Mesenchymal stem cell (in vitro differentiated cells and primary cell): ENCODE measurements at regions not wholly inside any gene's neighbourhood (a gene's known extent, or its start where the extent isn't known, plus 50 kb on each side); places are given as distances from the start of the nearest gene placed in this dataset.

Source experiments
- DNase-seq: peaks from one replicate; pipeline ENCODE4 v3.0.0-alpha.2; 2013
- H2AFZ ChIP-seq: one replicate; pipeline ENCODE4 v1.6.1; 2013; ENCODE audit warnings: low read depth, mild to moderate bottlenecking, control low read depth, inconsistent platforms, low read length, moderate library complexity
- H2AK5ac ChIP-seq: 2 replicates; pipeline ENCODE4 v1.6.1; 2013; ENCODE audit warnings: low read length, moderate library complexity, mild to moderate bottlenecking, inconsistent platforms; ENCODE audit not compliant: severe bottlenecking
- H2BK120ac ChIP-seq: one replicate; pipeline ENCODE4 v1.6.1; 2013; ENCODE audit warnings: low read depth, mild to moderate bottlenecking, inconsistent platforms, low read length, moderate library complexity
- H2BK12ac ChIP-seq, 2 experiments: one replicate each; pipeline ENCODE4 v1.6.1; 2013; ENCODE audit warnings: inconsistent platforms in 2 of 2, low read length in 2 of 2, mild to moderate bottlenecking in 2 of 2, moderate library complexity in 2 of 2, control low read depth in 1 of 2
- H2BK15ac ChIP-seq: one replicate; pipeline ENCODE4 v1.6.1; 2013; ENCODE audit warnings: mild to moderate bottlenecking, low read depth, inconsistent platforms; ENCODE audit not compliant: poor library complexity, severe bottlenecking
- H2BK5ac ChIP-seq: 2 replicates; pipeline ENCODE4 v1.6.1; 2013; ENCODE audit warnings: low read depth, mild to moderate bottlenecking, low read length, control low read depth, inconsistent platforms; ENCODE audit not compliant: poor library complexity, severe bottlenecking
- H3K14ac ChIP-seq, 2 experiments: one replicate each; pipeline ENCODE4 v1.6.1; 2013; ENCODE audit warnings: inconsistent platforms in 2 of 2, low read length in 2 of 2, control low read depth in 1 of 2, mild to moderate bottlenecking in 1 of 2, moderate library complexity in 1 of 2
- H3K18ac ChIP-seq, 2 experiments: one replicate each; pipeline ENCODE4 v1.6.1; 2013; ENCODE audit warnings: inconsistent platforms in 2 of 2, low read length in 2 of 2, control low read depth in 1 of 2, low read depth in 1 of 2, mild to moderate bottlenecking in 1 of 2
- H3K23ac ChIP-seq, 2 experiments: one replicate each; pipeline ENCODE4 v1.6.1; 2013; ENCODE audit warnings: inconsistent platforms in 2 of 2, low read length in 2 of 2, mild to moderate bottlenecking in 2 of 2, moderate library complexity in 2 of 2, control low read depth in 1 of 2
- H3K27ac ChIP-seq: 2 replicates; pipeline ENCODE4 v1.5.1; 2013; ENCODE audit warnings: mild to moderate bottlenecking, moderate library complexity, low read length, control low read depth, inconsistent platforms; ENCODE audit not compliant: poor library complexity, severe bottlenecking
- H3K27me3 ChIP-seq, 2 experiments: 2 replicates each; pipeline versions ENCODE4 v1.6.1 to v1.7.0; 2013; ENCODE audit warnings: low read length in 2 of 2, mild to moderate bottlenecking in 2 of 2, moderate library complexity in 2 of 2, control low read depth in 1 of 2, inconsistent platforms in 1 of 2; ENCODE audit not compliant: control insufficient read depth in 1 of 2, insufficient read depth in 1 of 2
- H3K36me3 ChIP-seq, 2 experiments: 2 replicates each; pipeline versions ENCODE4 v1.6.1 to v1.7.0; 2013; ENCODE audit warnings: low read length in 2 of 2, control low read depth in 1 of 2, inconsistent platforms in 1 of 2, low read depth in 1 of 2, mild to moderate bottlenecking in 1 of 2; ENCODE audit not compliant: insufficient read depth in 2 of 2, control insufficient read depth in 1 of 2
- H3K4ac ChIP-seq, 2 experiments: one replicate each; pipeline ENCODE4 v1.6.1; 2013; ENCODE audit warnings: inconsistent platforms in 2 of 2, low read length in 2 of 2, mild to moderate bottlenecking in 2 of 2, moderate library complexity in 2 of 2, control low read depth in 1 of 2, low read depth in 1 of 2
- H3K4me1 ChIP-seq: 2 replicates; pipeline ENCODE4 v1.6.1; 2013; ENCODE audit warnings: low read depth, low read length, control low read depth; ENCODE audit not compliant: control insufficient read depth, insufficient read depth
- H3K4me2 ChIP-seq: 2 replicates; pipeline ENCODE4 v1.6.1; 2013; ENCODE audit warnings: low read length, mild to moderate bottlenecking, inconsistent platforms; ENCODE audit not compliant: poor library complexity, severe bottlenecking
- H3K4me3 ChIP-seq, 2 experiments: 2 replicates each; pipeline versions ENCODE4 v1.5.1 to v1.7.0; 2013; ENCODE audit warnings: low read length in 2 of 2, mild to moderate bottlenecking in 2 of 2, control low read depth in 1 of 2, low read depth in 1 of 2; ENCODE audit not compliant: insufficient read depth in 1 of 2
- H3K79me1 ChIP-seq: replicated peaks from 2 replicates; pipeline ENCODE4 v1.6.1; 2013; ENCODE audit warnings: mild to moderate bottlenecking, control low read depth, low read length, inconsistent platforms; ENCODE audit not compliant: poor library complexity, severe bottlenecking
- H3K9ac ChIP-seq: 2 replicates; pipeline ENCODE4 v1.7.0; 2013; ENCODE audit warnings: mild to moderate bottlenecking, low read length, moderate library complexity
- H3K9me3 ChIP-seq: 2 replicates; pipeline ENCODE4 v1.7.0; 2013; ENCODE audit warnings: mild to moderate bottlenecking, low read length; ENCODE audit not compliant: control insufficient read depth
- H4K8ac ChIP-seq: one replicate; pipeline ENCODE4 v1.6.1; 2013; ENCODE audit warnings: inconsistent platforms, mild to moderate bottlenecking, low read length, moderate library complexity
- H4K91ac ChIP-seq: one replicate; pipeline ENCODE4 v1.6.1; 2013; ENCODE audit warnings: mild to moderate bottlenecking, low read length, inconsistent platforms
- WGBS: methylation state at CpG from one replicate; pipeline ENCODE4 v1.1.7; 2013; ENCODE audit warnings: mixed read lengths; 5-methylcytosine and 5-hydroxymethylcytosine counted together

- H4K91ac ChIP-seq = no peak overlapping the region
- no peak overlapping the region for H3K23ac ChIP-seq
- no peak overlapping the region for H3K4ac ChIP-seq
- no peak overlapping the region for H3K4me3 ChIP-seq
- no peak overlapping the region for H3K14ac ChIP-seq
- H3K27me3 ChIP-seq = no peaks in the 10 kb centered on the region
- no peak overlapping the region for H3K4me2 ChIP-seq
- no peaks in the 10 kb centered on the region for H3K9me3 ChIP-seq
- H2BK5ac ChIP-seq = no peak overlapping the region
- H3K9ac ChIP-seq = no peak overlapping the region
- no peaks in the 10 kb centered on the region for H3K36me3 ChIP-seq
- no peak overlapping the region for H2AK5ac ChIP-seq
- H2BK15ac ChIP-seq = no peak overlapping the region
- H4K8ac ChIP-seq = no peak overlapping the region
- no peak for DNase-seq
- no peak overlapping the region for H2BK120ac ChIP-seq
- no peak overlapping the region for H2BK12ac ChIP-seq
- H3K4me1 ChIP-seq = peaks cover 2% of the 10 kb centered on the region
- 100% methylated on average over 2 of the region's 7 CpGs for WGBS
- H3K18ac ChIP-seq = no peak overlapping the region
- no peaks in the 10 kb centered on the region for H3K79me1 ChIP-seq
- no peak overlapping the region for H2AFZ ChIP-seq
- H3K27ac ChIP-seq = no peak overlapping the region
Measured at GRCh38 chr2:104431701-104432121, 422.2 kb upstream of the POU3F3 start.

- no peak overlapping the region for H3K27ac ChIP-seq
- H2BK12ac ChIP-seq = no peak overlapping the region
- no peaks in the 10 kb centered on the region for H3K36me3 ChIP-seq
Measured at GRCh38 chr2:104432401-104432800, 421.5 kb upstream of the POU3F3 start.

GRCh38 chr2:104432991-104433390 lies 420.9 kb upstream of the POU3F3 start:
- Histone ChIP-seq H4K8ac (no peak overlapping the region), H3K27ac (no peak overlapping the region), H3K23ac (no peak overlapping the region), H2BK5ac (no peak overlapping the region), H3K9me3 (no peaks in the 10 kb centered on the region), H2BK12ac (no peak overlapping the region), H4K91ac (no peak overlapping the region), H3K14ac (no peak overlapping the region), H3K9ac (no peak overlapping the region), H3K18ac (no peak overlapping the region), H2AFZ (no peak overlapping the region), H3K27me3 (no peaks in the 10 kb centered on the region), H3K4me2 (no peak overlapping the region), H3K4me3 (no peak overlapping the region), H3K4ac (no peak overlapping the region), H3K36me3 (no peaks in the 10 kb centered on the region), H3K4me1 (peaks cover 2% of the 10 kb centered on the region), H2AK5ac (peak overlapping the region; percentile 79), H2BK15ac (no peak overlapping the region), H2BK120ac (no peak overlapping the region), H3K79me1 (no peaks in the 10 kb centered on the region)
- no peak for DNase-seq
- 78% methylated on average over 2 of the region's 2 CpGs for WGBS

More at GRCh38 chr2:104432401-104432800, 421.5 kb upstream of the POU3F3 start:
- Histone ChIP-seq H4K91ac (no peak overlapping the region), H3K4me1 (peaks cover 2% of the 10 kb centered on the region), H3K4me2 (no peak overlapping the region), H3K18ac (no peak overlapping the region), H3K79me1 (no peaks in the 10 kb centered on the region), H3K23ac (no peak overlapping the region), H2AFZ (no peak overlapping the region), H3K4me3 (no peak overlapping the region), H3K9ac (no peak overlapping the region), H2AK5ac (no peak overlapping the region), H3K27me3 (no peaks in the 10 kb centered on the region), H3K14ac (no peak overlapping the region), H2BK120ac (no peak overlapping the region), H2BK5ac (no peak overlapping the region), H2BK15ac (no peak overlapping the region), H3K4ac (no peak overlapping the region), H3K9me3 (no peaks in the 10 kb centered on the region), H4K8ac (no peak overlapping the region)
- DNase-seq = no peak
- WGBS = 80% methylated on average over 5 of the region's 5 CpGs

GRCh38 chr2:104433657-104434056 lies 420.3 kb upstream of the POU3F3 start:
- no peak overlapping the region for H4K8ac ChIP-seq
- peaks cover 2% of the 10 kb centered on the region for H3K4me1 ChIP-seq
- no peak overlapping the region for H2BK120ac ChIP-seq
- H3K23ac ChIP-seq = no peak overlapping the region
- no peak overlapping the region for H3K4me3 ChIP-seq
- no peak for DNase-seq
- no peak overlapping the region for H2BK12ac ChIP-seq
- H3K79me1 ChIP-seq = no peaks in the 10 kb centered on the region
- WGBS = no CpG with 5 or more reads among the region's 3 CpGs
- no peaks in the 10 kb centered on the region for H3K27me3 ChIP-seq
- H3K27ac ChIP-seq = no peak overlapping the region
- H2BK5ac ChIP-seq = no peak overlapping the region
- H3K36me3 ChIP-seq = no peaks in the 10 kb centered on the region
- no peak overlapping the region for H3K4ac ChIP-seq
- H2BK15ac ChIP-seq = no peak overlapping the region
- no peak overlapping the region for H3K9ac ChIP-seq
- H2AK5ac ChIP-seq = no peak overlapping the region
- no peak overlapping the region for H3K4me2 ChIP-seq
- no peaks in the 10 kb centered on the region for H3K9me3 ChIP-seq
- H4K91ac ChIP-seq = no peak overlapping the region
- no peak overlapping the region for H3K18ac ChIP-seq
- H3K14ac ChIP-seq = no peak overlapping the region
- H2AFZ ChIP-seq = no peak overlapping the region
